Stimulated activated CD4-positive, alpha-beta T cell treated with anti-CD3 and anti-CD28 coated beads, Interleukin-15, amount 100 ng/mL, for 24 hours (primary cell): ENCODE measurements at regions not wholly inside any gene's neighbourhood (a gene's known extent, or its start where the extent isn't known, plus 50 kb on each side); places are given as distances from the start of the nearest gene placed in this dataset.
"Not testable (repeated sequence)": the region's sequence is repeated elsewhere in the genome, so short reads cannot be mapped to it uniquely, and the experiment has no call there.

Experiments
- DNase-seq: peaks from one replicate; pipeline ENCODE4 v3.0.0-alpha.2; 2020

GRCh38 chr5:167051402-167051768 lies 1240.1 kb upstream of the WWC1 start:
- no peak for DNase-seq

GRCh38 chr5:167052791-167053190 lies 1238.7 kb upstream of the WWC1 start:
- DNase-seq = no peak

- no peak for DNase-seq
Measured at GRCh38 chr5:167057665-167058064, 1233.8 kb upstream of the WWC1 start.

GRCh38 chr5:167061695-167062094 lies 1229.8 kb upstream of the WWC1 start:
- DNase-seq = no peak

- no peak for DNase-seq
Measured at GRCh38 chr5:167063116-167063515, 1228.3 kb upstream of the WWC1 start.

- no peak for DNase-seq
Measured at GRCh38 chr5:167063788-167064187, 1227.7 kb upstream of the WWC1 start.

- DNase-seq = no peak
Measured at GRCh38 chr5:167064198-167064776, 1227.2 kb upstream of the WWC1 start.

GRCh38 chr5:167065794-167066193 lies 1225.7 kb upstream of the WWC1 start:
- DNase-seq = no peak

- DNase-seq = no peak
Measured at GRCh38 chr5:167071981-167072610, 1219.3 kb upstream of the WWC1 start.

GRCh38 chr5:167081561-167081960 lies 1209.9 kb upstream of the WWC1 start:
- DNase-seq = no peak

GRCh38 chr5:167096816-167097215 lies 1194.6 kb upstream of the WWC1 start:
- no peak for DNase-seq

- DNase-seq = no peak
Measured at GRCh38 chr5:167104351-167104750, 1187.1 kb upstream of the WWC1 start.

- no peak for DNase-seq
Measured at GRCh38 chr5:167105941-167106340, 1185.5 kb upstream of the WWC1 start.

GRCh38 chr5:167107684-167108083 lies 1183.8 kb upstream of the WWC1 start:
- no peak for DNase-seq

GRCh38 chr5:167108266-167108665 lies 1183.2 kb upstream of the WWC1 start:
- not testable (repeated sequence) for DNase-seq

GRCh38 chr5:167112556-167112955 lies 1178.9 kb upstream of the WWC1 start:
- DNase-seq = no peak

- DNase-seq = no peak
Measured at GRCh38 chr5:167122267-167122666, 1169.2 kb upstream of the WWC1 start.

GRCh38 chr5:167123126-167123525 lies 1168.3 kb upstream of the WWC1 start:
- DNase-seq = no peak

GRCh38 chr5:167128581-167128980 lies 1162.9 kb upstream of the WWC1 start:
- DNase-seq = no peak

GRCh38 chr5:167140548-167141291 lies 1150.7 kb upstream of the WWC1 start:
- no peak for DNase-seq

- DNase-seq = no peak
Measured at GRCh38 chr5:167143716-167144115, 1147.7 kb upstream of the WWC1 start.

GRCh38 chr5:167145841-167146240 lies 1145.6 kb upstream of the WWC1 start:
- DNase-seq = no peak

- no peak for DNase-seq
Measured at GRCh38 chr5:167147879-167148278, 1143.6 kb upstream of the WWC1 start.

- no peak for DNase-seq
Measured at GRCh38 chr5:167150661-167151060, 1140.8 kb upstream of the WWC1 start.
